Right atrium auricular region (tissue), 2 donors: ENCODE measurements at regions not wholly inside any gene's neighbourhood (a gene's known extent, or its start where the extent isn't known, plus 50 kb on each side); places are given as distances from the start of the nearest gene placed in this dataset.

Experiments
- DNase-seq: peaks from one replicate; pipeline ENCODE4 v3.0.0-alpha.2; 2019; ENCODE audit warnings: low spot score
- H3K27ac ChIP-seq, 2 donors: fragments of 200-600 bp; sonication (generic); 1 replicate in 1 of 2; 2 replicates in 1 of 2; pipeline ENCODE4 v1.5.1; 2016 to 2019
- H3K27me3 ChIP-seq, 2 donors: fragments of 200-600 bp; sonication (generic); one replicate each; pipeline versions ENCODE4 v1.5.1 to v1.6.0; 2017 to 2019
- H3K36me3 ChIP-seq: fragments of 200-600 bp; sonication (generic); one replicate; pipeline ENCODE4 v1.5.1; 2016
- H3K4me1 ChIP-seq, 2 donors: fragments of 200-600 bp; sonication (generic); one replicate each; pipeline versions ENCODE4 v1.5.1 to v1.6.0; 2017 to 2019
- H3K4me3 ChIP-seq, 2 donors: fragments of 200-600 bp; sonication (generic); 1 replicate in 1 of 2; 2 replicates in 1 of 2; pipeline ENCODE4 v1.5.1; 2017 to 2019; ENCODE audit warnings: mild to moderate bottlenecking in 1 of 2, moderate library complexity in 1 of 2
- H3K9me3 ChIP-seq, 2 donors: fragments of 200-600 bp; sonication (generic); one replicate each; pipeline ENCODE4 v1.5.1; 2019
- TF ChIP-seq, protein P1 (sequence below), 2 donors: fragments of 200-600 bp; sonication (generic); IDR thresholded peaks; one replicate each; pipeline ENCODE4 v1.5.1; 2019; ENCODE audit warnings: antibody characterized with exemption in 2 of 2

DNA sequence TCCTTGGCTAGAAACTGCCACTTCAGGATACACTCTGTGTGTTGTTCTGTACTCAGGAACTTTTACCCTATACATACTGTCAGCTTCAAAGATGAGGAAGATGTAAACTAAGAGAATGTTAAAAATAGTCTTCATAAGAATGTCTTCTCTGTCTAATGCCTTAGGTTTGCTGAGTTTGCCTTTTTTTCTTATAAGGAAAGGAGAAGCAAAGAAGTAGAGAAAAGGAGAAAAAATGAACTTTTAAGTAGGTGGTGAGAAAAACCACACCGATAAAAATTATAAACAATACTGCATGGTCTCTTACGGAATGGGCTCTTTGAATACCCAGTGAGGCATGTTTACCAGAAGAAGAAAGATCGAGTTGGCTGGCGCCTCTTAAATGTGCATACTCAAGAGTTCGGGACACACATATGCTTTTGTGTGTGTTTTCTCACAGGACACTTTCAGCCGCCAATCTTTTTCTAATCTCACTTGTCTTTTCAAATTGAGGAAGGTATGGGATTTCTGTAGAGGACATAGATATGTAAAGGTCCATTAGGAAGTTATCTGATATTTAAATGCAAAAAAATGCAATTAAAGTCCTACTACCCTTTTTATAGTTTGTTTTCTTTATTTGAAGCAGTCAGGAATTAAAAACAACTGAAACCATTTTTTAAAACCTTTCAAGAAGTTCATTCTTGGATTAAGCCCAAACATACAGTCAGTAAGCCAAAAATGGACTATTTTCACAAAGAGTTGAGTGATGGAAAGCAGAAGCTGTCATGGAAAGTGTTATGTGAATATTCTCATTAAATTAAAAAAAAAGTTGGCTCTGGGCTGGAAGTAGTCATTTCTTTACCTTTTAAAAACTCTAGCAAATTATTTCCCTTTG is 100.6 kb upstream of the MDFIC start:
- no peak overlapping the region for H3K27ac ChIP-seq
- no peak for DNase-seq
- no peaks in the 10 kb centered on the region for H3K36me3 ChIP-seq
- no peaks in the 10 kb centered on the region for H3K27me3 ChIP-seq
- no peak overlapping the region for H3K4me3 ChIP-seq
- TF ChIP-seq, protein P1, sequence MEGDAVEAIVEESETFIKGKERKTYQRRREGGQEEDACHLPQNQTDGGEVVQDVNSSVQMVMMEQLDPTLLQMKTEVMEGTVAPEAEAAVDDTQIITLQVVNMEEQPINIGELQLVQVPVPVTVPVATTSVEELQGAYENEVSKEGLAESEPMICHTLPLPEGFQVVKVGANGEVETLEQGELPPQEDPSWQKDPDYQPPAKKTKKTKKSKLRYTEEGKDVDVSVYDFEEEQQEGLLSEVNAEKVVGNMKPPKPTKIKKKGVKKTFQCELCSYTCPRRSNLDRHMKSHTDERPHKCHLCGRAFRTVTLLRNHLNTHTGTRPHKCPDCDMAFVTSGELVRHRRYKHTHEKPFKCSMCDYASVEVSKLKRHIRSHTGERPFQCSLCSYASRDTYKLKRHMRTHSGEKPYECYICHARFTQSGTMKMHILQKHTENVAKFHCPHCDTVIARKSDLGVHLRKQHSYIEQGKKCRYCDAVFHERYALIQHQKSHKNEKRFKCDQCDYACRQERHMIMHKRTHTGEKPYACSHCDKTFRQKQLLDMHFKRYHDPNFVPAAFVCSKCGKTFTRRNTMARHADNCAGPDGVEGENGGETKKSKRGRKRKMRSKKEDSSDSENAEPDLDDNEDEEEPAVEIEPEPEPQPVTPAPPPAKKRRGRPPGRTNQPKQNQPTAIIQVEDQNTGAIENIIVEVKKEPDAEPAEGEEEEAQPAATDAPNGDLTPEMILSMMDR (IDR thresholded peaks at IDR 0.05) = no peak
- H3K9me3 ChIP-seq = no peaks in the 10 kb centered on the region
- peaks cover 0 to 4% of the 10 kb centered on the region in 2 donors for H3K4me1 ChIP-seq

DNA sequence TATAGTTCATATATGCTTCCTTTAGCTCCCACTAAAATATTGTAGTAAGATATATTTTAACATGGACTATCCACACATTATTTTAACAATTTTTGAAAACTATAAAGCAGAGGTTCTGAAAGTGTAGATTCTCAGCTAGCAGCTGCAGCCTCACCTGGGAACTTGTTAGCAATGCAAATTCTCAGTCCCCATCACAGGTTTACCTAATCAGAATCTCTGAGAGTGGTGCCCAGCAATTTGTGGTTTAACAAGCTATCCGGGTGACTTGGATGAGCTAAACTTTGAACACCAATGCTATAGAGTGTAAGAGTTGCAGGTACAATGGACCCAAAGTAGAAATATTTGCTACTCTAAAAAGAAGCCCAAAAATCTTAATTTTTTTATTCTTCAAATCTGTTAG is 99.8 kb upstream of the MDFIC start:
- H3K36me3 ChIP-seq = no peaks in the 10 kb centered on the region
- H3K27ac ChIP-seq = no peak overlapping the region
- no peak overlapping the region for H3K4me3 ChIP-seq
- H3K9me3 ChIP-seq = peaks cover 0 to 4% of the 10 kb centered on the region in 2 donors
- H3K4me1 ChIP-seq = peaks cover 0 to 4% of the 10 kb centered on the region in 2 donors
- TF ChIP-seq, protein P1 (IDR thresholded peaks at IDR 0.05) = no peak
- H3K27me3 ChIP-seq = no peaks in the 10 kb centered on the region
- DNase-seq = no peak

- no peak overlapping the region for H3K27ac ChIP-seq
- H3K36me3 ChIP-seq = no peaks in the 10 kb centered on the region
- no peak overlapping the region for H3K4me3 ChIP-seq
- peaks cover 0 to 11% of the 10 kb centered on the region in 2 donors for H3K9me3 ChIP-seq
- H3K27me3 ChIP-seq = no peaks in the 10 kb centered on the region
- H3K4me1 ChIP-seq = peaks cover 0 to 4% of the 10 kb centered on the region in 2 donors
- TF ChIP-seq, protein P1 (IDR thresholded peaks at IDR 0.05) = no peak
- DNase-seq = no peak
These were observed 99.0 kb upstream of the MDFIC start for GRCh38 chr7:114822844-114823243.

DNA sequence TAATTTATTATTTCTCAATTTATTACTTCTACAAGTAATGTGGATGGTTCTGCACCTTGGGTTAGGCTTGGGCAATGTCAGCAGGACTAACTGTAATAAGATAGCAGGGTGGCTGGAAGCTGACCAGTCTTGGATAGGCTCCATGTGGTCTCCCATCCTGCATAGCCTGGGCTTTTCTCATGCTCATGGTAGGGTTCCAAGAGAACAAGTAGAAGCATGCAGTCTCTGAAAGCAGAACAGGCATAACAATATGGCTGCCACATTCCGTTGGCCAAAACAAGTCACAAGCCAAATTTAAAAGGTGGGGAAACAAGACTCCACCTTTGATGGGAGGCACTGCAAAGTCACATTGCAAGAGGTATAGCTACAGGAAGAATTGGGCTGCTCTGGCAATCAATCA is 98.6 kb upstream of the MDFIC start:
- Histone ChIP-seq H3K4me3 (no peak overlapping the region), H3K27ac (no peak overlapping the region), H3K4me1 (peaks cover 0 to 4% of the 10 kb centered on the region in 2 donors), H3K9me3 (peaks cover 0 to 15% of the 10 kb centered on the region in 2 donors), H3K27me3 (no peaks in the 10 kb centered on the region), H3K36me3 (no peaks in the 10 kb centered on the region)
- TF ChIP-seq, protein P1 (IDR thresholded peaks at IDR 0.05) = no peak
- no peak for DNase-seq

- TF ChIP-seq, protein P1 (IDR thresholded peaks at IDR 0.05) = no peak
- H3K4me1 ChIP-seq = no peaks in the 10 kb centered on the region
- no peaks in the 10 kb centered on the region for H3K36me3 ChIP-seq
- DNase-seq = no peak
- no peaks in the 10 kb centered on the region for H3K27me3 ChIP-seq
- no peak overlapping the region for H3K4me3 ChIP-seq
- H3K9me3 ChIP-seq = peaks cover 0 to 15% of the 10 kb centered on the region in 2 donors
- H3K27ac ChIP-seq = no peak overlapping the region
These were observed 96.4 kb upstream of the MDFIC start for GRCh38 chr7:114825423-114825951.
